ENCODE measurements at regions not wholly inside any gene's neighbourhood (a gene's known extent, or its start where the extent isn't known, plus 50 kb on each side); places are given as distances from the start of the nearest gene placed in this dataset.

- no peak for TF ChIP-seq POLR2A (IDR thresholded peaks at IDR 0.05; ENCODE audit: low read depth, low read length)
- no peak for TF ChIP-seq POLR2AphosphoS5 (IDR thresholded peaks at IDR 0.05; ENCODE audit: low read depth, low read length)
These were observed 174.4 kb upstream of the MSX2 start for GRCh38 chr5:174550026-174550425.

Measured in GM12891 (cell line).